Heart right ventricle (tissue), 16 donors: ENCODE measurements at regions not wholly inside any gene's neighbourhood (a gene's known extent, or its start where the extent isn't known, plus 50 kb on each side); places are given as distances from the start of the nearest gene placed in this dataset.
"Not testable (repeated sequence)": the region's sequence is repeated elsewhere in the genome, so short reads cannot be mapped to it uniquely, and the experiment has no call there.

Experiments
- ATAC-seq, 8 donors: fragments of 200-7000 bp; cut with Tn5 transposase; one replicate each; pipeline ENCODE4 v1.9.1; 2020; ENCODE audit warnings: mild to moderate bottlenecking in 8 of 8, moderate library complexity in 8 of 8, moderate number of reproducible peaks in 1 of 8
- DNase-seq, 2 donors: peaks; one replicate each; pipeline ENCODE4 v3.0.0-alpha.2; 2020
- H3K27ac ChIP-seq, 10 donors: fragments of 200-600 bp; sonication (generic) in 2 of 10; one replicate each; pipeline versions ENCODE4 v1.5.0 to v1.8.0; 2020 to 2022; ENCODE audit warnings: mild to moderate bottlenecking in 3 of 10
- H3K27me3 ChIP-seq, 7 donors: fragments of 200-600 bp; one replicate each; pipeline ENCODE4 v1.8.0; 2021 to 2022; ENCODE audit warnings: mild to moderate bottlenecking in 2 of 7
- H3K36me3 ChIP-seq, 9 donors: fragments of 200-600 bp; sonication (generic) in 1 of 9; one replicate each; pipeline versions ENCODE4 v1.5.0 to v1.8.0; 2020 to 2022; ENCODE audit warnings: mild to moderate bottlenecking in 2 of 9
- H3K4me1 ChIP-seq, 9 donors: fragments of 200-600 bp; sonication (generic) in 1 of 9; one replicate each; pipeline versions ENCODE4 v1.5.0 to v1.8.0; 2020 to 2022; ENCODE audit warnings: mild to moderate bottlenecking in 4 of 9
- H3K4me3 ChIP-seq, 10 donors: fragments of 200-600 bp; sonication (generic) in 2 of 10; one replicate each; pipeline versions ENCODE4 v1.5.0 to v1.8.0; 2020 to 2022; ENCODE audit warnings: mild to moderate bottlenecking in 7 of 10, moderate library complexity in 2 of 10
- H3K9me3 ChIP-seq, 11 donors: fragments of 200-600 bp in 10 of 11; sonication (generic) in 2 of 11; one replicate each; pipeline versions ENCODE4 v1.5.0 to v1.8.0; 2013 to 2022; ENCODE audit warnings: mild to moderate bottlenecking in 2 of 11, control low read depth in 1 of 11, moderate library complexity in 1 of 11
- CTCF ChIP-seq, 9 donors: fragments of 200-600 bp; sonication (generic) in 2 of 9; IDR thresholded peaks; one replicate each; pipeline versions ENCODE4 v1.5.0 to v1.8.0; 2021 to 2022; ENCODE audit warnings: antibody characterized with exemption in 9 of 9, mild to moderate bottlenecking in 5 of 9, moderate library complexity in 1 of 9
- WGBS, 2 donors: extraction: QIAGEN DNeasy Blood & Tissue Kit; methylation state at CpG; one replicate each; pipeline ENCODE4 v1.1.7; 2013; ENCODE audit warnings: inconsistent platforms in 1 of 2; 5-methylcytosine and 5-hydroxymethylcytosine counted together
- intact Hi-C, 10 donors: fragments of 100-400 bp; cut with DNase I; formaldehyde crosslinking; loops; one replicate each; pipeline versions ENCODE4 v1.11.1 to v1.14.2; 2022
- donor health status: Arrhythmogenic right ventricular cardiomyopathy.
- donor health status: ischemic (EF 13 %, LVEDD 7.1; RV severe dilation, severe dysfunction).
- donor health status: healthy with polysubstance abuse.
- donor health status: DM: no; HTN: yes; CAD: no.
- donor health status: DM: no; HTN: no; CAD: no.
- donor health status: ischemic (EF 25% LVEDD 6.9; RV normal size, moderate dysfunction).
- donor health status: ischemic (EF 25% LVEDD 5.7; RV mildly dilated, moderate dysfunction).
- donor health status: healthy.
- donor health status: DM: yes; HTN: yes; CAD: no.
- donor health status: Ischemic cardiomyopathy.
- donor health status: ischemic (EF 35%, LVEDD 5.7; RV mildly dilated, moderate dysfunction).
- donor health status: nonischemic (EF 11% LVEDD 7.7; RV severe dilation, severe dysfunction).
- donor health status: DM: yes; HTN: yes; CAD: no.
- donor health status: PGD.
- donor health status: ischemic (EF 29% LVEDD 5.4; RV normal size, mild dysfunction).
- donor health status: nonischemic (EF 23%, LVEDD 6.1; RV moderate dilation, normal function).

DNA sequence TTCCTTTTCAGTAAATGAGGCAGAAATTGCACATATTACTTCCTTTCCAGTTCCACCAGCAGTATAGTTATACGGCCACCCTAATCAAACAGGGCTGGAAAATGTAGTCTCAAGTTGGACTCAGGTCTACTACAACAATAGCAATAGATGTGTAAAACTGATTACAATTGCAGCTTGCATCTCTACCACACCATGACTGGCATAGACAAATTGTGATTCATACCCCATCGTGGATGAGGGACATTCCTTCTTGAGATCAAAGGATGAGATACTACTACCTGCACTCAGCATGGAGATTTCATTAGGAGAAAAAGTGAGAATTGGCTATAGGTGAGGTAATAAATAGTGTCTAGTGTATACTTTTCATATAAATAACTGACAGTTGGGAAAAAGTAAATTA lies 1220.8 kb downstream of the TYW1 start:
- no peak overlapping the region for H3K27ac ChIP-seq
- 66 to 74% methylated on average over 2 of the region's 2 CpGs for WGBS, 2 donors
- no peaks in the 10 kb centered on the region for H3K36me3 ChIP-seq
- H3K4me1 ChIP-seq, result no peaks in the 10 kb centered on the region
- DNase-seq (no peak), ATAC-seq (no peak)
- peaks cover 0 to 7% (median 0%) of the 10 kb centered on the region in 11 donors for H3K9me3 ChIP-seq
- H3K4me3 ChIP-seq, result no peak overlapping the region
- peaks cover 0 to 13% (median 0%) of the 10 kb centered on the region in 7 donors for H3K27me3 ChIP-seq
- TF ChIP-seq CTCF (IDR thresholded peaks at IDR 0.05), result no peak
- intact Hi-C loops, result no loop called here

DNA sequence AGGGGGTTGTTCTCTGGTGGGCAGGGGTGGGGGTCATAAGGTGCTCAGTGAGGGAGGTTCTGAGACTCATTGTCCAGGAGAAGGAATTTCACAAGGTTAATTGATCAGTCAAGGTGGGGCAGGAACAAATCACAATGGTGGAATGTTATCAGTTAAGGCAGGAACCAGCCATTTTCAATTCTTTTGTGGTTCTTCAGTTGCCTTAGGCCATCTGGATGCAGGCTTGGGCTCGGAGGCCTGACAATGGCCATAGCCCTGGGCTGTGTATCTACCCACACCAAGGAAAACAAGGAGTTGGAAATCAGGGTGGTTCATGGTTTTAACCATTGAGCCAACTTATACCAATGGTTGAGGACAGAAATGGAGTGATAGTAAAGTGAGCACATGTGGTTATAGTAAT lies 1221.8 kb downstream of the TYW1 start:
- Histone ChIP-seq H3K9me3 (peaks cover 0 to 6% (median 0%) of the 10 kb centered on the region in 11 donors), H3K4me3 (no peak overlapping the region), H3K27ac (no peak overlapping the region), H3K27me3 (peaks cover 0 to 16% (median 0%) of the 10 kb centered on the region in 7 donors), H3K36me3 (no peaks in the 10 kb centered on the region), H3K4me1 (no peaks in the 10 kb centered on the region)
- intact Hi-C loops, result no loop called here
- ATAC-seq (no peak), DNase-seq (no peak)
- 83 to 96% methylated on average over 1 of the region's 1 CpG for whole genome bisulfite sequencing, 2 donors
- TF ChIP-seq CTCF (IDR thresholded peaks at IDR 0.05), result no peak

GRCh38 chr7:68222311-68222710 lies 1225.7 kb downstream of the TYW1 start:
- Histone ChIP-seq H3K36me3 (no peaks in the 10 kb centered on the region), H3K27ac (no peak overlapping the region), H3K4me3 (no peak overlapping the region), H3K4me1 (peaks cover 0 to 8% (median 0%) of the 10 kb centered on the region in 9 donors), H3K9me3 (peaks cover 0 to 6% (median 0%) of the 10 kb centered on the region in 11 donors), H3K27me3 (peaks cover 0 to 16% (median 0%) of the 10 kb centered on the region in 7 donors)
- 83 to 96% methylated on average over 1 of the region's 1 CpG for whole genome bisulfite sequencing, 2 donors
- TF ChIP-seq CTCF (IDR thresholded peaks at IDR 0.05), result no peak
- ATAC-seq (no peak), DNase-seq (no peak)
- intact Hi-C loops, result no loop called here

DNA sequence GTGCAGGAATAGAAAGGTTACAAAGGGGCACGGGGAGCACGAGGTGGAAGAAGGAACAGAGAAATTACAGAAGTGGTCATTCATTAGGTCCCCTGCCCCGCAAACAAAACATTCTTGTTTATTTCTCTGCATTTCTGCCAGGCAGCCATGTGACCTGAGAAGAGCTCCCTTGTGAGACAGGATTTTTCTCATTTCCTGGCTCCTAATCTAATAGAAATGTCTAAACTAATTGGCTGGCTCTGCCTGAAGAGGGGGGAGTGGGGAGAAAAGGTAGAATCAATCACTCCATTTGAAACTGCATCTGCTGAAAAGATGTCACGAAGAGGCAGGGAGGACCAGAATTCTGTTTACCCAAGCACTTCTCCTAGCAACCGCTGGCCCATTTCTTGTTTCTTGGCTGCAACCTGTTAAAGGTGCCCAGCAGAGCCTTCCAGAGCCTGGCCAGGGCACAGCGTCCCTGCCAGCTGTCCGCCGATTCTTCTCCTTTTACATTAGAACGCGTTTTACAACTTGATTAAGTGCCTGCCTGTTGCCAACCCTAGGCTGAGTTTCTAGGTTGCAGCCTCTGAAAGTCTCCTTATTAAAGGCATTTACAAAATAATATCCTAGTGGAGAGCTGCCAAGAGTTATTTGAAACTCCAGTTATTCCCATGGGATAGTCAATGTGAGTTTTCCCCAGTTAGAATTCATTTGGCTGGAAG lies 1227.6 kb downstream of the TYW1 start:
- Histone ChIP-seq H3K36me3 (no peaks in the 10 kb centered on the region), H3K27me3 (peaks cover 0 to 16% (median 0%) of the 10 kb centered on the region in 7 donors), H3K4me1 (peaks cover 0 to 8% (median 0%) of the 10 kb centered on the region in 9 donors), H3K27ac (no peak overlapping the region), H3K4me3 (no peak overlapping the region), H3K9me3 (peaks cover 0 to 6% (median 0%) of the 10 kb centered on the region in 11 donors)
- WGBS, 2 donors, result 36 to 44% methylated on average over 10 of the region's 10 CpGs
- intact Hi-C loops, result no loop called here
- no peak for TF ChIP-seq CTCF (IDR thresholded peaks at IDR 0.05)
- DNase-seq (no peak), ATAC-seq (no peak)

DNA sequence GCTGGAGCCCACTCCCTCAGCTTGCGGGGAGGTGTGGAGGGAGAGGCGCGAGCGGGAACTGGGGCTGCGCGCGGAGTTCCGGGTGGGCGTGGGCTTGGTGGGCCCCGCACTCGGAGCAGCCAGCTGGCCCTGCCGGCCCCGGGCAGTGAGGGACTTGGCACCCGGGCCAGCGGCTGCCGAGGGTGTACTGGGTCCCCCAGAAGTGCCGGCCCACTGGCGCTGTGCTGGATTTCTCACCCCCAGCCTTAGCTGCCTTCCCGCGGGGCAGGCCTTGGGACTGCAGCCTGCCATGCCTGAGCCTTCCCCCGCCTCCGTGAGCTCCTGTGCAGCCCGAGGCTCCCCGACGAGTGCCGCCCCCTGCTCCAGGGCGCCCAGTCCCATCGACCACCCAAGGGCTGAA lies 1234.4 kb downstream of the TYW1 start:
- intact Hi-C loops, H3K27ac ChIP-seq, ATAC-seq, H3K4me3 ChIP-seq, H3K36me3 ChIP-seq, H3K9me3 ChIP-seq, DNase-seq, H3K4me1 ChIP-seq, H3K27me3 ChIP-seq: not testable (repeated sequence)
- WGBS, 2 donors, result 87 to 98% methylated on average over 8 to 14 of the region's 28 CpGs
